ENCODE measurements at regions not wholly inside any gene's neighbourhood (a gene's known extent, or its start where the extent isn't known, plus 50 kb on each side); places are given as distances from the start of the nearest gene placed in this dataset.

- Histone ChIP-seq H3K79me2 (ENCODE audit: insufficient read depth) (no peaks in the 10 kb centered on the region), H3K36me3 (replicated peaks in 1 of 2; ENCODE audit: control insufficient read depth in 1 of 2, insufficient read depth in 2 of 2, low read length in 1 of 2) (no peaks in the 10 kb centered on the region), H3K4me1 (ENCODE audit: control insufficient read depth in 1 of 2, insufficient read depth in 2 of 2, low read depth in 1 of 2, low read length in 1 of 2) (no peaks in the 10 kb centered on the region), H2AFZ (ENCODE audit: low read depth) (no peak overlapping the region), H3K27ac (ENCODE audit: low read depth in 2 of 2, low read length in 1 of 2) (no peak overlapping the region), H3K4me3 (ENCODE audit: low read depth in 2 of 2, low read length in 1 of 2) (no peak overlapping the region), H3K9ac (no peak overlapping the region), H3K9me2 (no peaks in the 10 kb centered on the region), H3K9me3 (no peaks in the 10 kb centered on the region), H4K20me1 (ENCODE audit: insufficient read depth) (no peaks in the 10 kb centered on the region), H3F3A (replicated peaks; ENCODE audit: insufficient read depth) (no peaks in the 10 kb centered on the region), H3K27me3 (ENCODE audit: insufficient read depth) (no peaks in the 10 kb centered on the region), H3K4me2 (no peak overlapping the region)
- no peak for TF ChIP-seq CTCF (IDR thresholded peaks at IDR 0.05)
- TF ChIP-seq, protein P1, sequence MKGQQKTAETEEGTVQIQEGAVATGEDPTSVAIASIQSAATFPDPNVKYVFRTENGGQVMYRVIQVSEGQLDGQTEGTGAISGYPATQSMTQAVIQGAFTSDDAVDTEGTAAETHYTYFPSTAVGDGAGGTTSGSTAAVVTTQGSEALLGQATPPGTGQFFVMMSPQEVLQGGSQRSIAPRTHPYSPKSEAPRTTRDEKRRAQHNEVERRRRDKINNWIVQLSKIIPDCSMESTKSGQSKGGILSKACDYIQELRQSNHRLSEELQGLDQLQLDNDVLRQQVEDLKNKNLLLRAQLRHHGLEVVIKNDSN (IDR thresholded peaks at IDR 0.05; ENCODE audit: borderline replicate concordance, low read depth): no peak
- TF ChIP-seq TCF12 (IDR thresholded peaks at IDR 0.05): no peak
- no peak for TF ChIP-seq POLR2AphosphoS5 (IDR thresholded peaks at IDR 0.05; ENCODE audit: low read depth, low read length)
- TF ChIP-seq CHD2 (IDR thresholded peaks at IDR 0.05; ENCODE audit: low read length, partially characterized antibody): no peak
- TF ChIP-seq, protein P2, sequence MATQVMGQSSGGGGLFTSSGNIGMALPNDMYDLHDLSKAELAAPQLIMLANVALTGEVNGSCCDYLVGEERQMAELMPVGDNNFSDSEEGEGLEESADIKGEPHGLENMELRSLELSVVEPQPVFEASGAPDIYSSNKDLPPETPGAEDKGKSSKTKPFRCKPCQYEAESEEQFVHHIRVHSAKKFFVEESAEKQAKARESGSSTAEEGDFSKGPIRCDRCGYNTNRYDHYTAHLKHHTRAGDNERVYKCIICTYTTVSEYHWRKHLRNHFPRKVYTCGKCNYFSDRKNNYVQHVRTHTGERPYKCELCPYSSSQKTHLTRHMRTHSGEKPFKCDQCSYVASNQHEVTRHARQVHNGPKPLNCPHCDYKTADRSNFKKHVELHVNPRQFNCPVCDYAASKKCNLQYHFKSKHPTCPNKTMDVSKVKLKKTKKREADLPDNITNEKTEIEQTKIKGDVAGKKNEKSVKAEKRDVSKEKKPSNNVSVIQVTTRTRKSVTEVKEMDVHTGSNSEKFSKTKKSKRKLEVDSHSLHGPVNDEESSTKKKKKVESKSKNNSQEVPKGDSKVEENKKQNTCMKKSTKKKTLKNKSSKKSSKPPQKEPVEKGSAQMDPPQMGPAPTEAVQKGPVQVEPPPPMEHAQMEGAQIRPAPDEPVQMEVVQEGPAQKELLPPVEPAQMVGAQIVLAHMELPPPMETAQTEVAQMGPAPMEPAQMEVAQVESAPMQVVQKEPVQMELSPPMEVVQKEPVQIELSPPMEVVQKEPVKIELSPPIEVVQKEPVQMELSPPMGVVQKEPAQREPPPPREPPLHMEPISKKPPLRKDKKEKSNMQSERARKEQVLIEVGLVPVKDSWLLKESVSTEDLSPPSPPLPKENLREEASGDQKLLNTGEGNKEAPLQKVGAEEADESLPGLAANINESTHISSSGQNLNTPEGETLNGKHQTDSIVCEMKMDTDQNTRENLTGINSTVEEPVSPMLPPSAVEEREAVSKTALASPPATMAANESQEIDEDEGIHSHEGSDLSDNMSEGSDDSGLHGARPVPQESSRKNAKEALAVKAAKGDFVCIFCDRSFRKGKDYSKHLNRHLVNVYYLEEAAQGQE (IDR thresholded peaks at IDR 0.05; ENCODE audit: low read depth, low read length): no peak
- TF ChIP-seq FOXJ3 (CRISPR knock-in tag; IDR thresholded peaks at IDR 0.05): no peak
- TF ChIP-seq FOXM1 (IDR thresholded peaks at IDR 0.05; ENCODE audit: low read depth): no peak
- 56% methylated on average over 2 of the region's 2 CpGs for WGBS (ENCODE audit: low lambda C conversion rate)
- POLR2A ChIA-PET: no interaction called here
- CTCF ChIA-PET: no interaction called here
- no peak for DNase-seq
Measured at GRCh38 chr2:128684523-128684922, 365.9 kb upstream of the HS6ST1 start.

- Histone ChIP-seq H3K27ac (ENCODE audit: low read depth in 2 of 2, low read length in 1 of 2) (no peak overlapping the region), H3K4me3 (ENCODE audit: low read depth in 2 of 2, low read length in 1 of 2) (no peak overlapping the region), H3K4me1 (ENCODE audit: control insufficient read depth in 1 of 2, insufficient read depth in 2 of 2, low read depth in 1 of 2, low read length in 1 of 2) (no peaks in the 10 kb centered on the region), H3K9ac (no peak overlapping the region), H3K9me3 (no peaks in the 10 kb centered on the region), H3K4me2 (no peak overlapping the region), H3K9me2 (no peaks in the 10 kb centered on the region), H3K27me3 (ENCODE audit: insufficient read depth) (no peaks in the 10 kb centered on the region), H4K20me1 (ENCODE audit: insufficient read depth) (no peaks in the 10 kb centered on the region), H2AFZ (ENCODE audit: low read depth) (no peak overlapping the region), H3K79me2 (ENCODE audit: insufficient read depth) (no peaks in the 10 kb centered on the region), H3F3A (replicated peaks; ENCODE audit: insufficient read depth) (no peaks in the 10 kb centered on the region), H3K36me3 (replicated peaks in 1 of 2; ENCODE audit: control insufficient read depth in 1 of 2, insufficient read depth in 2 of 2, low read length in 1 of 2) (no peaks in the 10 kb centered on the region)
- 57% methylated on average over 6 of the region's 10 CpGs for WGBS (ENCODE audit: low lambda C conversion rate)
- ChIA-PET CTCF (no interaction called here), POLR2A (no interaction called here)
- no peak for TF ChIP-seq POLR2AphosphoS5 (IDR thresholded peaks at IDR 0.05; ENCODE audit: low read depth, low read length)
- TF ChIP-seq NRF1 (IDR thresholded peaks at IDR 0.05; ENCODE audit: low read depth, low read length): no peak
- no peak for TF ChIP-seq FOSL2 (IDR thresholded peaks at IDR 0.05; ENCODE audit: borderline replicate concordance, low read depth)
- no peak for DNase-seq
Measured at GRCh38 chr2:128685841-128686496, 367.3 kb upstream of the HS6ST1 start.

Data from SK-N-SH (cell line).